CD4-positive, alpha-beta T cell (primary cell): ENCODE measurements at regions not wholly inside any gene's neighbourhood (a gene's known extent, or its start where the extent isn't known, plus 50 kb on each side); places are given as distances from the start of the nearest gene placed in this dataset.

Experiments used
- ATAC-seq: fragments of 200-7000 bp; cut with Tn5 transposase; one replicate; pipeline ENCODE4 v1.10.0; 2022; ENCODE audit warnings: mild to moderate bottlenecking; ENCODE audit not compliant: poor library complexity
- CTCF ChIA-PET: fragments of 350-600 bp; sonication (Branson Sonifier 250); formaldehyde crosslinking; loops from one replicate; lab custom pipeline; 2021; ENCODE audit warnings: antibody characterized with exemption, inconsistent platforms; lab: Charles Lee
- POLR2A ChIA-PET: fragments of 350-600 bp; sonication (Branson Sonifier 250); formaldehyde crosslinking; loops from one replicate; lab custom pipeline; 2021; ENCODE audit warnings: antibody characterized with exemption, inconsistent platforms; lab: Charles Lee
- DNase-seq, 14 experiments: peaks; one replicate each; pipeline ENCODE4 v3.0.0-alpha.2; 2013 to 2020; ENCODE audit warnings: mixed read lengths in 2 of 14
- H3K27ac ChIP-seq, 2 donors: one replicate each; pipeline versions ENCODE4 v1.5.1 to v1.7.0; 2013; ENCODE audit warnings: low read length in 2 of 2, low read depth in 1 of 2, mild to moderate bottlenecking in 1 of 2
- H3K27me3 ChIP-seq, 2 experiments: 1 replicate in 1 of 2; 2 replicates in 1 of 2; pipeline versions ENCODE4 v1.6.1 to v1.7.0; 2013; ENCODE audit warnings: low read length in 2 of 2, control low read depth in 1 of 2, mild to moderate bottlenecking in 1 of 2, moderate library complexity in 1 of 2; ENCODE audit not compliant: insufficient read depth in 2 of 2, control insufficient read depth in 1 of 2
- H3K36me3 ChIP-seq: one replicate; pipeline ENCODE4 v1.6.1; 2013; ENCODE audit warnings: low read length, control low read depth; ENCODE audit not compliant: insufficient read depth
- H3K4me1 ChIP-seq: one replicate; pipeline ENCODE4 v1.6.1; 2013; ENCODE audit warnings: low read length, control low read depth; ENCODE audit not compliant: insufficient read depth
- H3K4me3 ChIP-seq: one replicate; pipeline ENCODE4 v1.5.1; 2013; ENCODE audit warnings: mild to moderate bottlenecking, low read length, moderate library complexity
- H3K9me3 ChIP-seq, 2 experiments: 1 replicate in 1 of 2; 2 replicates in 1 of 2; pipeline versions ENCODE4 v1.6.1 to v1.7.0; 2013; ENCODE audit warnings: low read length in 2 of 2, mild to moderate bottlenecking in 2 of 2, control low read depth in 1 of 2, moderate library complexity in 1 of 2; ENCODE audit not compliant: control insufficient read depth in 1 of 2, insufficient read depth in 1 of 2
- H3K27ac Mint-ChIP-seq: one replicate; pipeline ENCODE4 v1.8.0; 2020; ENCODE audit warnings: mixed read lengths
- H3K27me3 Mint-ChIP-seq: one replicate; pipeline ENCODE4 v1.8.0; 2021; ENCODE audit warnings: mixed read lengths
- H3K36me3 Mint-ChIP-seq: one replicate; pipeline ENCODE4 v1.8.0; 2021; ENCODE audit warnings: low read depth, mixed read lengths
- H3K4me1 Mint-ChIP-seq: one replicate; pipeline ENCODE4 v1.8.0; 2021; ENCODE audit warnings: low read depth, mixed read lengths
- H3K4me3 Mint-ChIP-seq: one replicate; pipeline ENCODE4 v1.8.0; 2020; ENCODE audit warnings: mild to moderate bottlenecking, mixed read lengths
- H3K9me3 Mint-ChIP-seq: one replicate; pipeline ENCODE4 v1.8.0; 2020; ENCODE audit warnings: mixed read lengths
- intact Hi-C, 2 experiments: fragments of 100-400 bp; cut with DNase I in 1 of 2; cut with micrococcal nuclease in 1 of 2; formaldehyde crosslinking; loops; one replicate each; pipeline versions ENCODE4 v1.15.1 to v1.9.0; 2023 to 2025; cut with DNase I, micrococcal nuclease
- TF ChIP-seq, protein P1 (sequence below): fragments of 200-600 bp; IDR thresholded peaks from one replicate; pipeline ENCODE4 v1.8.0; 2022; ENCODE audit warnings: antibody characterized with exemption, mild to moderate bottlenecking

DNA sequence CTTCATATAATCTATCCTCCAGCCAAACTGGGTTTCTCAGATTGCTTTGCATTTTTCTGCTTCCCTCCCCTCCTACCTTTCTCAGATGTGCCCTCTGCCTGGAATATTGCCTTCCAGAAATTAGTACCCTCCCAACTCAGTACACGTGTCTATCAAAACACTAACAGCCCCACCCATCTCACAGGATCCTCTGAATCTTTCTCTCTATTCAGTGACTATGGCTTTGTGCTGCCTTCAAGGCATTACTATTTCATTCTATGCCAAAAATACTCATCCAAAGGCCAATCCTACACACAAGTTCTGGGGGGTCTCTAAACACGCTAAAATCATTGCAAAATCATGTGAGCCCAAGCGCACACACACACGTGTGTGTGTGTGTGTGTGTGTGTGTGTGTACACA lies 58.4 kb downstream of the ZNF281 start:
- TF ChIP-seq, protein P1, sequence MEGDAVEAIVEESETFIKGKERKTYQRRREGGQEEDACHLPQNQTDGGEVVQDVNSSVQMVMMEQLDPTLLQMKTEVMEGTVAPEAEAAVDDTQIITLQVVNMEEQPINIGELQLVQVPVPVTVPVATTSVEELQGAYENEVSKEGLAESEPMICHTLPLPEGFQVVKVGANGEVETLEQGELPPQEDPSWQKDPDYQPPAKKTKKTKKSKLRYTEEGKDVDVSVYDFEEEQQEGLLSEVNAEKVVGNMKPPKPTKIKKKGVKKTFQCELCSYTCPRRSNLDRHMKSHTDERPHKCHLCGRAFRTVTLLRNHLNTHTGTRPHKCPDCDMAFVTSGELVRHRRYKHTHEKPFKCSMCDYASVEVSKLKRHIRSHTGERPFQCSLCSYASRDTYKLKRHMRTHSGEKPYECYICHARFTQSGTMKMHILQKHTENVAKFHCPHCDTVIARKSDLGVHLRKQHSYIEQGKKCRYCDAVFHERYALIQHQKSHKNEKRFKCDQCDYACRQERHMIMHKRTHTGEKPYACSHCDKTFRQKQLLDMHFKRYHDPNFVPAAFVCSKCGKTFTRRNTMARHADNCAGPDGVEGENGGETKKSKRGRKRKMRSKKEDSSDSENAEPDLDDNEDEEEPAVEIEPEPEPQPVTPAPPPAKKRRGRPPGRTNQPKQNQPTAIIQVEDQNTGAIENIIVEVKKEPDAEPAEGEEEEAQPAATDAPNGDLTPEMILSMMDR: no peak
- Mint-ChIP-seq H3K27ac (peak overlapping the region; percentile 81), H3K9me3 (no peaks in the 10 kb centered on the region), H3K4me1 (peaks cover 30% of the 10 kb centered on the region), H3K36me3 (no peaks in the 10 kb centered on the region), H3K27me3 (no peaks in the 10 kb centered on the region), H3K4me3 (peak overlapping the region; percentile 52)
- no peaks in the 10 kb centered on the region for H3K27me3 ChIP-seq
- DNase-seq: no peak
- intact Hi-C loops: no loop called here
- CTCF ChIA-PET: no interaction called here
- no peaks in the 10 kb centered on the region for H3K36me3 ChIP-seq
- H3K4me3 ChIP-seq: peak overlapping the region; percentile 20
- H3K4me1 ChIP-seq: peaks cover 28% of the 10 kb centered on the region
- POLR2A ChIA-PET: interaction anchor here (0.9 kb wide), 1 partner anchor 53 kb away, joined by 3 read pairs; no protein-coding TSS in a partner anchor
- no peak for ATAC-seq
- peak overlapping the region in 1 of 2 donors; percentile 18 for H3K27ac ChIP-seq
- H3K9me3 ChIP-seq: no peaks in the 10 kb centered on the region

DNA sequence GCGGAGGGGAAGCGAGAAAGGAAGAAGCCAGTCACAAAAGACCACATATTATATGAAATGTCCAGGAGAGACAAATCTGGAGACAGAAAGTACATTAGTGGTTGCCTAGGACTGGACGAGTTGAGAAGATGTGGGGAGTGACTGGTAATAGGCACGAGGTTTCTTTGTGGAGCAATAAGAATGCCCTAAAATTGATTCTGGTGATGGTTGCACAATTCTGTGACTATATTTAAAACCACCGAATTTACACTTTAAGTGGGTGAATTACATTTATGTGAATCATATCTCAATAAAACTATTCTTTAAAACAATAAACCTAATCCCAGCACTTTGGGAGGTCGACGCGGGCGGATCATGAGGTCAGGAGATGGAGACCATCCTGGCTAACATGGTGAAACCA lies 63.1 kb downstream of the ZNF281 start:
- TF ChIP-seq, protein P1: no peak
- peak in 2 of 14 experiments; percentile 28 to 44 for DNase-seq
- intact Hi-C loops: no loop called here
- Mint-ChIP-seq H3K4me1 (peaks cover 7% of the 10 kb centered on the region), H3K27me3 (no peaks in the 10 kb centered on the region), H3K9me3 (no peaks in the 10 kb centered on the region), H3K4me3 (no peak overlapping the region), H3K36me3 (no peaks in the 10 kb centered on the region), H3K27ac (no peak overlapping the region)
- ATAC-seq: no peak
- ChIA-PET CTCF (no interaction called here), POLR2A (no interaction called here)
- Histone ChIP-seq H3K4me1 (peaks cover 8% of the 10 kb centered on the region), H3K36me3 (no peaks in the 10 kb centered on the region), H3K27me3 (no peaks in the 10 kb centered on the region), H3K27ac (no peak overlapping the region), H3K4me3 (no peak overlapping the region), H3K9me3 (no peaks in the 10 kb centered on the region)

DNA sequence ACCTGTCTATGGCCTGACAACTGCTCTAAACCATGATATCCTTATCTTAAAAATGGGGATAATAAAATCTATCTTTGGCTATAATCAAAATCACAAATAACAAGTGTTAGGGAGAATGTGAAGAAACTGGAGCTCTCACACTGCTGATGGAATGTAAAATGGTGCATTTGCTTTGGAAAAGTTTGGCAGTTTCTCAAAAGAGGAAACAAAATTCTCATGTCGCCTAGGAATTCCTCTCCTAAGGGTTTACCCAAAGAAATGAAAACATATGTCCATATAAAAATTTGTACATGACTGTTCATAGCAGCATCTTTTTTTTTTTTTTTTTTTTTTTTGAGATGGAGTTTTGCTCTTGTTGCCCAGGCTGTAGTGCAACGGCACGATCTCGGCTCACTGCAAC lies 64.3 kb downstream of the ZNF281 start:
- Histone ChIP-seq H3K27me3 (no peaks in the 10 kb centered on the region), H3K4me1 (no peaks in the 10 kb centered on the region), H3K27ac (no peak overlapping the region), H3K9me3 (no peaks in the 10 kb centered on the region), H3K4me3 (no peak overlapping the region), H3K36me3 (no peaks in the 10 kb centered on the region)
- Mint-ChIP-seq H3K9me3 (no peaks in the 10 kb centered on the region), H3K4me1 (no peaks in the 10 kb centered on the region), H3K36me3 (no peaks in the 10 kb centered on the region), H3K27ac (no peak overlapping the region), H3K27me3 (no peaks in the 10 kb centered on the region), H3K4me3 (no peak overlapping the region)
- ATAC-seq (no peak), DNase-seq (no peak)
- ChIA-PET POLR2A (no interaction called here), CTCF (no interaction called here)
- TF ChIP-seq, protein P1: no peak
- intact Hi-C loops: no loop called here
